Gastroesophageal sphincter (tissue), 3 donors: ENCODE measurements at regions not wholly inside any gene's neighbourhood (a gene's known extent, or its start where the extent isn't known, plus 50 kb on each side); places are given as distances from the start of the nearest gene placed in this dataset.

Experiments
- POLR2A ChIP-seq, 2 donors: fragments of 450-650 bp; IDR thresholded peaks; one replicate each; pipeline ENCODE4 v1.6.1; 2017; ENCODE audit warnings: antibody characterized with exemption in 2 of 2, mild to moderate bottlenecking in 2 of 2, moderate library complexity in 1 of 2
- POLR2AphosphoS5 ChIP-seq: sonication (generic); formaldehyde crosslinking; IDR thresholded peaks from one replicate; pipeline ENCODE4 v1.6.1; 2017; ENCODE audit warnings: antibody characterized with exemption
- TF ChIP-seq, protein P1 (sequence below), 4 experiments: fragments of 200-600 bp in 2 of 4; fragments of 450-650 bp in 2 of 4; sonication (generic) in 1 of 4; IDR thresholded peaks; one replicate each; pipeline ENCODE4 v1.5.1; 2017 to 2019; ENCODE audit warnings: antibody characterized with exemption in 4 of 4, mild to moderate bottlenecking in 2 of 4, moderate library complexity in 2 of 4

DNA sequence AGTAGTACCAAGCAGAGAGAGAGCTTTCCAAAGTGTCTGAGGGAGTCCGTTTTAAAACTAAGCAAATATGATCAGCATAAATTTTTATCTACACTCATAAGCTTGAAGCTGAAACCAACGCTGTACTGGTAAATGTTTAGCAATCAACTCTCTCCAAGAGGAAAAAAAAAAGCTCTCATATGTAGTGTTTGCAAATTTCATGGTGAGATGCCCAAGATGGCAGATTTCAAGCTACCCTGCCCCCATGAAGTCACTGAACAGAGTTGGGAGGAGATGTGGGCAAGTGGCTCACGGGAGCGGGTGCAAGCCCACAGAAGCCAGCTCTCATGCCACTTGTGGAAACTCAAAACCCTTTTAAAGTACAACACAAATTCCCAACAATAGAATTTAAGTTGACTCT lies 475.8 kb downstream of the BCAT1 start:
- TF ChIP-seq POLR2A (IDR thresholded peaks at IDR 0.05) (no peak), POLR2AphosphoS5 (no peak)
- TF ChIP-seq, protein P1, sequence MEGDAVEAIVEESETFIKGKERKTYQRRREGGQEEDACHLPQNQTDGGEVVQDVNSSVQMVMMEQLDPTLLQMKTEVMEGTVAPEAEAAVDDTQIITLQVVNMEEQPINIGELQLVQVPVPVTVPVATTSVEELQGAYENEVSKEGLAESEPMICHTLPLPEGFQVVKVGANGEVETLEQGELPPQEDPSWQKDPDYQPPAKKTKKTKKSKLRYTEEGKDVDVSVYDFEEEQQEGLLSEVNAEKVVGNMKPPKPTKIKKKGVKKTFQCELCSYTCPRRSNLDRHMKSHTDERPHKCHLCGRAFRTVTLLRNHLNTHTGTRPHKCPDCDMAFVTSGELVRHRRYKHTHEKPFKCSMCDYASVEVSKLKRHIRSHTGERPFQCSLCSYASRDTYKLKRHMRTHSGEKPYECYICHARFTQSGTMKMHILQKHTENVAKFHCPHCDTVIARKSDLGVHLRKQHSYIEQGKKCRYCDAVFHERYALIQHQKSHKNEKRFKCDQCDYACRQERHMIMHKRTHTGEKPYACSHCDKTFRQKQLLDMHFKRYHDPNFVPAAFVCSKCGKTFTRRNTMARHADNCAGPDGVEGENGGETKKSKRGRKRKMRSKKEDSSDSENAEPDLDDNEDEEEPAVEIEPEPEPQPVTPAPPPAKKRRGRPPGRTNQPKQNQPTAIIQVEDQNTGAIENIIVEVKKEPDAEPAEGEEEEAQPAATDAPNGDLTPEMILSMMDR (IDR thresholded peaks at IDR 0.05) = no peak
